ENCODE measurements at regions not wholly inside any gene's neighbourhood (a gene's known extent, or its start where the extent isn't known, plus 50 kb on each side); places are given as distances from the start of the nearest gene placed in this dataset.

DNA sequence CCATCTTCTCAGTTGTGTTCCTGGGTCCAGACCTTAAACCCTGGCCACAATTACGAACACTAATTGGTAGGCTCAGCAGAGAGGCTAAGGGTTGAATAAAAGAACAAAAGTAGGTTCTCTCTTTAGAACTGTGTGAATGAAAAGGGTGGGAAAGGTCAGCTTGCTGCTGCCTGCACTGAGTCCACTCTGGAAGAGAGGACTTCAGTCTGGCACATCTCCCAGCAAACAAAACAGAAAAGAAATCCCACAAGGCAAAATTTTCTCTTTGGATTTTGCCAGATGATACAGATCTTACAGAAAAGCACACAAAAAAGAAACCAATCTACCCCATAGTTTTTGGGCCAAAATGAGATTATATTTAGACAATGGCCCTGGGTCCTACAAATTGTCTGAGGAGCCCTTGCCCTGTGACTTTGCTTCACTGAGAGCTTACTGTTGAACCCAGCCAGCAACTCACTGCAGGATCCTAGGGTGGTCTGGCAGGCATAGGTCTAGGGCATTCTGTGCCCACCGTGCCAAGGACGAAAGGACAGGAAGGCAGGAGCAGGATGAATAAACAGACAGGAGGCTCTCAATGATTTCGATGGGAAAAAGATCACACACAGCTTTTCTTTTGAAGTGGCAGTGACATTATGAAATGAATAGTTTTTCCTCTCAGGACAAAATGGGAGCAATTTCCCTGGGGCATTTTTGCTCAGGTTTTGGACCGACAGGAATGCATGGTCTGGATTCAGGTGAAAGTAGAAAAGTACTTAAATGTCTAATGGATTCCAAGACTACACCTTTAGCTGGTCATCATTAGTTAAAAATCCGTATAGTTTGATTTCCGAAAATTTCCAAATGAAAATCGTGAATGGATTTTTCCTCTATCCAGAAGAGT is 68.4 kb upstream of the STAM2 start:
- peak overlapping the region in 1 of 5 donors; percentile 16 for H3K9ac ChIP-seq (ENCODE audit: low read length in 5 of 5)
- peaks cover 0 to 10% (median 9%) of the 10 kb centered on the region in 5 donors for H3K9me3 ChIP-seq (ENCODE audit: control insufficient read depth in 5 of 5, low read length in 5 of 5)
- H3K4me1 ChIP-seq (ENCODE audit: control insufficient read depth in 5 of 5, insufficient read depth in 5 of 5, low read length in 5 of 5): peaks cover 8 to 30% (median 21%) of the 10 kb centered on the region in 5 donors
- H3K4me3 ChIP-seq (ENCODE audit: low read depth in 1 of 5, low read length in 5 of 5): no peak overlapping the region
- H3K27me3 ChIP-seq (ENCODE audit: control insufficient read depth in 5 of 5, insufficient read depth in 4 of 5, low read length in 5 of 5): no peaks in the 10 kb centered on the region
- H3K27ac ChIP-seq (ENCODE audit: low read depth, low read length): peak overlapping the region; percentile 58
- H3K36me3 ChIP-seq (ENCODE audit: control insufficient read depth in 5 of 5, insufficient read depth in 5 of 5, low read length in 5 of 5): no peaks in the 10 kb centered on the region

DNA sequence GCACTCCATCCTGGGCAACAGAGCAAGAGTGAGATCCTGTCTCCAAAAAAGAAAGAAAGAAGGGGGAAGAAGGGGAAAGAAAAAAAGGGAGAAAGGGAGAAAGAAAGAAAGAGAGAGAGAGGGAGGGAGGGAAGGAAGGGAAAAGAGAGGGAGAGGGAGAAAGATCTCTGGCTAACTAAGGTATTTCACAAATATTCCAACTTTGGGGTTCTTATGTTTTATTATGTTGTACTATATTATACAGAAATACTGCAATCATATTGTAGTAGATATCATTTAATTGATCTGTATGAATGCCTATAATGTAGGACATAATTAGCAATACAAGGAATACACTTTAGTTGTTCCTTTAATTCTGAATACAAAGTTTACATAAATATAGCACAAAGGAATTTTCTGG is 70.1 kb upstream of the STAM2 start:
- H3K9ac ChIP-seq (ENCODE audit: low read length in 5 of 5): no peak overlapping the region
- H3K27me3 ChIP-seq (ENCODE audit: control insufficient read depth in 5 of 5, insufficient read depth in 4 of 5, low read length in 5 of 5): no peaks in the 10 kb centered on the region
- no peak overlapping the region for H3K27ac ChIP-seq (ENCODE audit: low read depth, low read length)

DNA sequence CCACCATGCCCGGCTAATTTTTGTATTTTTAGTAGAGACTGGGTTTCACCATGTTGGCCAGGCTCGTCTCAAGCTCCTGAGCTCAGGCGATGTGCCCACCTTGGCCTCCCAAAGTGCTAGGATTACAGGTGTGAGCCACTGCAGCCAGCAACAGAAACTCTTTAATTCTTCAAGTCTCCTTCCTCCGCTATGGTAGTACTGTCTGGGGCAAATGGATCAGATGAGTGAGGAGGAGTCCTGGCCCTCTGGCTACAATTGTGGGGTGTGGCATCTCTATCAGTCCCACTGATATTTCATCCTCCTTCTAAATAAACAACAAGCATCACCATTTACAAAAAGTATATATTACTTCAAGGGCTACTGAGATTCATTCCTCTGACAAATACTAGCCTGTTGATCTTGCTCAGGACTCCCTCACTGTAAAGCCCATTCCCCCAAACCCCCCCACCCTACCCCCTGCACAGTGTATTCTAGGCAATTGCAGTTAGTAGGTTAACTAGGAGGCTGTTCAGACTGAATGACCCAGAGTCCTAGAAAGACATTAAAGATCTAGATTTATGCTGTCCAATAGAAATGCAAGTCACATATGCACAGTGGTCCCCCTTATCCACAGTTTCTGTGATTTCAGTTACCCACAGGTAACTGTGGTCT is 71.2 kb upstream of the STAM2 start:
- Histone ChIP-seq H3K27me3 (ENCODE audit: control insufficient read depth in 5 of 5, insufficient read depth in 4 of 5, low read length in 5 of 5) (no peaks in the 10 kb centered on the region), H3K4me3 (ENCODE audit: low read depth in 1 of 5, low read length in 5 of 5) (no peak overlapping the region), H3K9me3 (ENCODE audit: control insufficient read depth in 5 of 5, low read length in 5 of 5) (no peaks in the 10 kb centered on the region), H3K9ac (ENCODE audit: low read length in 5 of 5) (no peak overlapping the region), H3K36me3 (ENCODE audit: control insufficient read depth in 5 of 5, insufficient read depth in 5 of 5, low read length in 5 of 5) (no peaks in the 10 kb centered on the region), H3K27ac (ENCODE audit: low read depth, low read length) (no peak overlapping the region), H3K4me1 (ENCODE audit: control insufficient read depth in 5 of 5, insufficient read depth in 5 of 5, low read length in 5 of 5) (peaks cover 8 to 30% (median 19%) of the 10 kb centered on the region in 5 donors)

More for the DNA sequence above, 70.1 kb upstream of the STAM2 start:
- Histone ChIP-seq H3K4me1 (ENCODE audit: control insufficient read depth in 5 of 5, insufficient read depth in 5 of 5, low read length in 5 of 5) (peaks cover 8 to 30% (median 21%) of the 10 kb centered on the region in 5 donors), H3K9me3 (ENCODE audit: control insufficient read depth in 5 of 5, low read length in 5 of 5) (peaks cover 0 to 4% (median under 1%) of the 10 kb centered on the region in 5 donors), H3K4me3 (ENCODE audit: low read depth in 1 of 5, low read length in 5 of 5) (no peak overlapping the region), H3K36me3 (ENCODE audit: control insufficient read depth in 5 of 5, insufficient read depth in 5 of 5, low read length in 5 of 5) (no peaks in the 10 kb centered on the region)

DNA sequence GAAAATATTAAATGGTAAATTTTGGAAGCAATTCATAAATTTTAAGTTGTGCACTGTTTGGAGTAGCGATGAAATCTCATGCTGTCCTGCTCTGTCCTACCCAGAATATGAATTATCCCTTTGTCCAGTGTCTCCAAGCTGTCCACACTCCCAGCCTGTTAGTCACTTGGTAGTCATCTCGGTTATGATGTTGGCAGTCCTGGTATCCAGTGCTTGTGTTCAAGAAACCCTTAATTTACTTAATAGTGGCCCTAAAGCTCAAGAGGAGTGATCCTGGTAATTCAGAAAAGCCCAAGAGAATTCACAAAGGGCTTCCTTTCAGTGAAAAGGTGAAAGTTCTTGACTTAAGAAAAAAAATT is 71.8 kb upstream of the STAM2 start:
- Histone ChIP-seq H3K27ac (ENCODE audit: low read depth, low read length) (no peak overlapping the region), H3K9ac (ENCODE audit: low read length in 5 of 5) (no peak overlapping the region), H3K27me3 (ENCODE audit: control insufficient read depth in 5 of 5, insufficient read depth in 4 of 5, low read length in 5 of 5) (no peaks in the 10 kb centered on the region), H3K9me3 (ENCODE audit: control insufficient read depth in 5 of 5, low read length in 5 of 5) (no peaks in the 10 kb centered on the region), H3K4me1 (ENCODE audit: control insufficient read depth in 5 of 5, insufficient read depth in 5 of 5, low read length in 5 of 5) (peaks cover 7 to 29% (median 19%) of the 10 kb centered on the region in 5 donors), H3K4me3 (ENCODE audit: low read depth in 1 of 5, low read length in 5 of 5) (no peak overlapping the region), H3K36me3 (ENCODE audit: control insufficient read depth in 5 of 5, insufficient read depth in 5 of 5, low read length in 5 of 5) (no peaks in the 10 kb centered on the region)

DNA sequence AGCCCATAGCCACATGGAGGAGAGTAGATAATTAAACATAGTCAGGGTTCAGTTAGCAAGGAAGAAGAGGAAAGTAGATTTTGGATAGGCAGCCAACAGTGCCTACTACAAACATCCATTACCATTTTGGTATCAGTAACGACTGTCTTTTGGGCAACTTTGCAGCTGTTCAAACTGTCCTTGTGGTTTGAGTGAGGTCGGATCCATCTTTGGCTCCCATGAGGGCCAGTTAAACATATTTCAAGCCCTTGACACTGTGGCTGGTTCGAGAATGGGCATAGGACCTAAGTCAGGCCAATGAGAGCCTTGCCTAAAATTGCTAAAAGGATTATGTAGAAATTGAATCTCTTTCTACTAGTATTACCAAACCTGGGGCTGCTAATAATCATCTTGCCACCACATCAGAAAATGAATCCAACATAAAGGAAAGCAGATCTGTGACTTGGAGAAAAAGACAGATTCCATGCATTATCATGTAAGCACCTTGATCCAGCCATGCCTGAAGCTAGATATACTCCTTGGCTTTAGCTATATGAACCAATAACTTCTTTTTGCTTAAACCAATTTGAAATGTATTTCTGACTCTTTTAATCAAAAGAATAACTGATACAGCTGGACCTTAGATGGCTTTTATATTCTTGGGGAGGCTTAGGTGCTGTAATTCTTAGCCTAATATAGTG is 75.0 kb upstream of the STAM2 start:
- no peaks in the 10 kb centered on the region for H3K27me3 ChIP-seq (ENCODE audit: control insufficient read depth in 5 of 5, insufficient read depth in 4 of 5, low read length in 5 of 5)
- H3K9ac ChIP-seq (ENCODE audit: low read length in 5 of 5): no peak overlapping the region
- no peak overlapping the region for H3K27ac ChIP-seq (ENCODE audit: low read depth, low read length)
- H3K4me3 ChIP-seq (ENCODE audit: low read depth in 1 of 5, low read length in 5 of 5): no peak overlapping the region
- H3K9me3 ChIP-seq (ENCODE audit: control insufficient read depth in 5 of 5, low read length in 5 of 5): no peaks in the 10 kb centered on the region
- H3K4me1 ChIP-seq (ENCODE audit: control insufficient read depth in 5 of 5, insufficient read depth in 5 of 5, low read length in 5 of 5): peaks cover 0 to 8% (median 0%) of the 10 kb centered on the region in 5 donors
- no peaks in the 10 kb centered on the region for H3K36me3 ChIP-seq (ENCODE audit: control insufficient read depth in 5 of 5, insufficient read depth in 5 of 5, low read length in 5 of 5)

DNA sequence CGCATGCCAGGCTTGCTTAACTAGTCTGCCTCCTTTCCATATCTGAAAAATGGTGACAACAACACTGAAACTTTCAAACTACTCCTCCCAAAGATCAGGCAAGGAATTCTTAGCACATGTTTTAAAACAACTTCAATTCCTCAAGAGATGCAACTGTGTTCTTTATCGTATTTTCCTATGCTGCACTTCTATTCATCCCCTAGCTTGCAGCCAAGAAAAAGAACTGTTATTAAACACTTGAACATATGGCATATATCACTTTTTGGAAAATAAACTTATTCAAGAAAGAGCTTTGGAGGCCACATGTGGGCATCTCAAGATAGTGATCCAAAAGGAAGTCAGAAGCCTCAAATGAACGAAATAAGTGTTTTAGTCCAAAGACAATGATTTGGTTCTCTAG is 75.6 kb upstream of the STAM2 start:
- Histone ChIP-seq H3K9me3 (ENCODE audit: control insufficient read depth in 5 of 5, low read length in 5 of 5) (no peaks in the 10 kb centered on the region), H3K9ac (ENCODE audit: low read length in 5 of 5) (no peak overlapping the region), H3K36me3 (ENCODE audit: control insufficient read depth in 5 of 5, insufficient read depth in 5 of 5, low read length in 5 of 5) (no peaks in the 10 kb centered on the region), H3K27me3 (ENCODE audit: control insufficient read depth in 5 of 5, insufficient read depth in 4 of 5, low read length in 5 of 5) (no peaks in the 10 kb centered on the region), H3K4me3 (ENCODE audit: low read depth in 1 of 5, low read length in 5 of 5) (no peak overlapping the region), H3K27ac (ENCODE audit: low read depth, low read length) (no peak overlapping the region), H3K4me1 (ENCODE audit: control insufficient read depth in 5 of 5, insufficient read depth in 5 of 5, low read length in 5 of 5) (peaks cover 0 to 5% (median 0%) of the 10 kb centered on the region in 5 donors)

DNA sequence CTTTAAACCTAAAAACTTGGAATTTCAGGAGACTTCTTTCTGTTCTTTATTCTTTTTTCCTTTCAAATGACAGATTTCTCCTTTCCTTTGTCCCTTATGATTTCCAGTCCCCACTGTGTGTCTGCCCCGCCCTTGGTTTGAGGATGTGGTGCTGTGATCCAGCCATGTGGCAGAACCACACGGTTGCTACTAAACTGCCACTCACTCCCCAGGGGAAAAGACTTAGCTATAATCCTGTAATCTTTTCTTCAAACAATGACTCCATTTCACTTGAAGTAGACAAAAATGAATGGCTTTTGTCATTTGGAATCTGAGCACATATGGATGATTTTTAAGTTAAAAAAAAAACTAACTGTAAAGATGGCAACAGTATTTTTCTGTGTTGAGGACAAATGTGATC is 76.2 kb upstream of the STAM2 start:
- Histone ChIP-seq H3K9me3 (ENCODE audit: control insufficient read depth in 5 of 5, low read length in 5 of 5) (no peaks in the 10 kb centered on the region), H3K9ac (ENCODE audit: low read length in 5 of 5) (no peak overlapping the region), H3K36me3 (ENCODE audit: control insufficient read depth in 5 of 5, insufficient read depth in 5 of 5, low read length in 5 of 5) (no peaks in the 10 kb centered on the region), H3K4me3 (ENCODE audit: low read depth in 1 of 5, low read length in 5 of 5) (no peak overlapping the region), H3K27ac (ENCODE audit: low read depth, low read length) (no peak overlapping the region), H3K4me1 (ENCODE audit: control insufficient read depth in 5 of 5, insufficient read depth in 5 of 5, low read length in 5 of 5) (no peaks in the 10 kb centered on the region), H3K27me3 (ENCODE audit: control insufficient read depth in 5 of 5, insufficient read depth in 4 of 5, low read length in 5 of 5) (no peaks in the 10 kb centered on the region)

DNA sequence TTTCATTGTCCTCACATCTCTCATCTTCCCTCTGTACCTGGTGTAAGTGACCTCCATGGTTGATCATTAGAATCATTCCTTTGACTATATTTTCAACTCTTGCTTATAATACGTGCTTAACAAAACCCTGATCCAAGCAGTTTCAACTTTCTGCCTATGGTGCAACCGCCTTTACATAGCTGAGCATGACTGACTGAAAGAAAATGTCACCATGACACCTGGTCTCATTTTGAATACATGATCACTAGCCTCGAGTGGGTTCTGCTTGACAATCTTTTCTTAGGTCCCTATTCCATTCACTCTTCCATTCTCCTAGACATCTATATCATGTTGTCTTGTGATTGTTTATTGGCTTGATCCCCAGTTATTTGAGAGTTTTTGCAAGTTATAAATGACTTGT is 78.9 kb upstream of the STAM2 start:
- no peaks in the 10 kb centered on the region for H3K9me3 ChIP-seq (ENCODE audit: control insufficient read depth in 5 of 5, low read length in 5 of 5)
- no peak overlapping the region for H3K27ac ChIP-seq (ENCODE audit: low read depth, low read length)
- no peak overlapping the region for H3K9ac ChIP-seq (ENCODE audit: low read length in 5 of 5)
- no peaks in the 10 kb centered on the region for H3K36me3 ChIP-seq (ENCODE audit: control insufficient read depth in 5 of 5, insufficient read depth in 5 of 5, low read length in 5 of 5)
- no peak overlapping the region for H3K4me3 ChIP-seq (ENCODE audit: low read depth in 1 of 5, low read length in 5 of 5)
- no peaks in the 10 kb centered on the region for H3K27me3 ChIP-seq (ENCODE audit: control insufficient read depth in 5 of 5, insufficient read depth in 4 of 5, low read length in 5 of 5)
- H3K4me1 ChIP-seq (ENCODE audit: control insufficient read depth in 5 of 5, insufficient read depth in 5 of 5, low read length in 5 of 5): no peaks in the 10 kb centered on the region

DNA sequence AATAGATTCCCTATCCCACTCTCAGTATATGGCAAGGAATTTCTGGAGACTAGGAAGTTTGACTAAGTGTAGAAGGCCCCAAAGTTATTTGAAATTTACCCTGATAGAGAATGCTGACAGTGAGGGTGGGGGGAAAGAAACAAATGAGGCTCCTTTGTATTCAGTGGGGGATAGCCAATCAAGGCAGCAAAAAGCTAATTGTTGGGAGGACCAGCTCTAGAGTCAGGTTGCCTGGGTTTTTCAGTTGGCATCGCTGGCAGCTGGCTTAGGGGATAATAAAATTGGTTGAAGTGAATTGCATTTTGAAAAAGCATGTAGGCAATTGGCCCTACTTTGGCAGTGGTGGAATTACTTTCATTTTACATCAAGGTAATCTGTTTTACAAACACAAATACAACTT is 79.4 kb upstream of the STAM2 start:
- no peaks in the 10 kb centered on the region for H3K9me3 ChIP-seq (ENCODE audit: control insufficient read depth in 5 of 5, low read length in 5 of 5)
- no peaks in the 10 kb centered on the region for H3K27me3 ChIP-seq (ENCODE audit: control insufficient read depth in 5 of 5, insufficient read depth in 4 of 5, low read length in 5 of 5)
- H3K27ac ChIP-seq (ENCODE audit: low read depth, low read length): no peak overlapping the region
- H3K4me3 ChIP-seq (ENCODE audit: low read depth in 1 of 5, low read length in 5 of 5): no peak overlapping the region
- H3K9ac ChIP-seq (ENCODE audit: low read length in 5 of 5): no peak overlapping the region
- H3K4me1 ChIP-seq (ENCODE audit: control insufficient read depth in 5 of 5, insufficient read depth in 5 of 5, low read length in 5 of 5): no peaks in the 10 kb centered on the region
- H3K36me3 ChIP-seq (ENCODE audit: control insufficient read depth in 5 of 5, insufficient read depth in 5 of 5, low read length in 5 of 5): no peaks in the 10 kb centered on the region

DNA sequence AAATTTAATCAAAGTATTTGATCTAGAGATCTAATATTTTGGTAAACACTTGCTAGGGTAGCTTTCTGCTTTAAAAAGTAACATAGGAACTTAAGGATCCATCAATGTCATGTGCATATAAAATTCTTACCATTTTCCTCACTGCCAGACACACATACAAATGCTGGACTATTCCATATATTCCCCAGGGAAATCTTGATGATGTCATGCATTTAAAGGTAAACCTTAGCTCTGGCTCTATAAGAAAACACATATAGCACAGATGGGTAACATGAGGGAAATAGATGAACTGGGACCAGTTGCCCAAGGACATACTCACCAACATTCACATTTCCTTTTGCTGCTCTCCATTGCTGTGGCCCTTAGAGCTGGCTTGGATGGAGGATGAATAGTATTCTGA is 79.1 kb upstream of the FMNL2 start:
- Histone ChIP-seq H3K36me3 (ENCODE audit: control insufficient read depth in 5 of 5, insufficient read depth in 5 of 5, low read length in 5 of 5) (no peaks in the 10 kb centered on the region), H3K9me3 (ENCODE audit: control insufficient read depth in 5 of 5, low read length in 5 of 5) (no peaks in the 10 kb centered on the region), H3K27me3 (ENCODE audit: control insufficient read depth in 5 of 5, insufficient read depth in 4 of 5, low read length in 5 of 5) (no peaks in the 10 kb centered on the region), H3K4me1 (ENCODE audit: control insufficient read depth in 5 of 5, insufficient read depth in 5 of 5, low read length in 5 of 5) (no peaks in the 10 kb centered on the region), H3K4me3 (ENCODE audit: low read depth in 1 of 5, low read length in 5 of 5) (no peak overlapping the region), H3K9ac (ENCODE audit: low read length in 5 of 5) (no peak overlapping the region), H3K27ac (ENCODE audit: low read depth, low read length) (no peak overlapping the region)

Measured in subcutaneous abdominal adipose tissue (tissue), 5 donors.